Fibroblast of peridontal ligament (primary cell): ENCODE measurements at regions not wholly inside any gene's neighbourhood (a gene's known extent, or its start where the extent isn't known, plus 50 kb on each side); places are given as distances from the start of the nearest gene placed in this dataset.
"Not testable (repeated sequence)": the region's sequence is repeated elsewhere in the genome, so short reads cannot be mapped to it uniquely, and the experiment has no call there.

Source experiments
- DNase-seq: peaks from one replicate; pipeline ENCODE4 v3.0.0-alpha.2; 2010; ENCODE audit errors: extremely low read depth

GRCh38 chr3:64806668-64807605 lies 119.1 kb upstream of the ADAMTS9 start:
- no peak for DNase-seq

- no peak for DNase-seq
These were observed 118.2 kb upstream of the ADAMTS9 start for GRCh38 chr3:64805978-64806377.

GRCh38 chr3:64805248-64805647 lies 117.4 kb upstream of the ADAMTS9 start:
- DNase-seq = no peak

- DNase-seq = no peak
These were observed 115.7 kb upstream of the ADAMTS9 start for GRCh38 chr3:64803469-64803868.

DNA sequence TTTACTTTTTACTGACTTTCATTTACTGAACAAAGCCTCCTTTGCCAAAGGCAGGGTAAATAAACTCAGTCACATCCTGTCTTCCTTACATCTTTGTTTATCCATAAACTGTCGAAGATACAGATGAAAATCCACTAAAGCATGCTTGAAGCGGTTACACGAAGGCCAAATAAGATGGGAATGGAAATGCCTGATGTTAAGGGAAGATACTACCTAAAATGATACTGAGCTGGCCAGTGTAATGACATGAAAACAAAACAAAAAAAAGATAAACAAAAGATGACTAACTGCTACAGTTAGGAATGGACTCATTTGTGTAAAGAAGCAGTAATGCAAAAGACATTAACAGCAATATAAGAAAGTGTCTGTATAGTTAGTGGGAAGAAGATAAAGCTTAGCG lies 114.7 kb upstream of the ADAMTS9 start:
- no peak for DNase-seq

GRCh38 chr3:64801856-64802255 lies 114.1 kb upstream of the ADAMTS9 start:
- DNase-seq = no peak

DNA sequence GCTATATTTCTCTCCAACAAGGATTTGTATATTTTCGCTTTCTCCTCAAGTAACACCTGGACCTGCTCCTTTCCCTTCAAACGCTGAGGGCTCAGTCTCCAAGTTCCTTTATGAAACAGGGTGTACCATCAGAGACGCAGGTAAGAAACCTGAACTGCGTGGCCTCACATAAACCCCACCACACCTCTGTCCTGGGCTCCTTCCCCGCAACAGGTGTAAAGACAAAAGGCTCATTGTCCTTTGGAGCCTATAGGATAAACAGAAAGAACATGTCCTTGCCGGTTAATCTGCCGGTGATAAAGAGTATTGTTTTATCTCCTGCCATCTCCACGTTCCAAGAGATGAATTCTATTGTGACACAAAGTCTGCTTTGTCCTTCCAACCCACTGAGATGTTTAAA lies 111.8 kb upstream of the ADAMTS9 start:
- DNase-seq = no peak

DNA sequence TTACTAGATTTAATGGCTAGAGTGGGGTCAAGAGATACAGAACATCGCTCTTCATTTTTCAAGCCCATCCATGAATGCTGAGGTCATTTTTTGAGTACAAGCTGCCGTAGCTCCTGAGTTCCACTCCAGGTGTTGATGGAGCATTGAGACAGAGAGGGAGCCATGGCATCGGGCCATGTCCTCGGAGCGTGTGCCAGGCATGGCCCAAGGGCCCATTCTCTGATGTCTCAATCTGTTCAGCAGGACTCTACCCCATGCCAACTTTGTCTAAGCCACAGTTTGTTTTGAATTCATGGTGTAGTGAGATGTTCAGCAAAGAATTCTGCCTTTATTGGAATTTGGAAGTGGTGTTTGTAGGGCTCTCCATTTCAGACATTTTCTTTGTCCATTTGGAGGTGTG lies 110.5 kb upstream of the ADAMTS9 start:
- DNase-seq = no peak

DNA sequence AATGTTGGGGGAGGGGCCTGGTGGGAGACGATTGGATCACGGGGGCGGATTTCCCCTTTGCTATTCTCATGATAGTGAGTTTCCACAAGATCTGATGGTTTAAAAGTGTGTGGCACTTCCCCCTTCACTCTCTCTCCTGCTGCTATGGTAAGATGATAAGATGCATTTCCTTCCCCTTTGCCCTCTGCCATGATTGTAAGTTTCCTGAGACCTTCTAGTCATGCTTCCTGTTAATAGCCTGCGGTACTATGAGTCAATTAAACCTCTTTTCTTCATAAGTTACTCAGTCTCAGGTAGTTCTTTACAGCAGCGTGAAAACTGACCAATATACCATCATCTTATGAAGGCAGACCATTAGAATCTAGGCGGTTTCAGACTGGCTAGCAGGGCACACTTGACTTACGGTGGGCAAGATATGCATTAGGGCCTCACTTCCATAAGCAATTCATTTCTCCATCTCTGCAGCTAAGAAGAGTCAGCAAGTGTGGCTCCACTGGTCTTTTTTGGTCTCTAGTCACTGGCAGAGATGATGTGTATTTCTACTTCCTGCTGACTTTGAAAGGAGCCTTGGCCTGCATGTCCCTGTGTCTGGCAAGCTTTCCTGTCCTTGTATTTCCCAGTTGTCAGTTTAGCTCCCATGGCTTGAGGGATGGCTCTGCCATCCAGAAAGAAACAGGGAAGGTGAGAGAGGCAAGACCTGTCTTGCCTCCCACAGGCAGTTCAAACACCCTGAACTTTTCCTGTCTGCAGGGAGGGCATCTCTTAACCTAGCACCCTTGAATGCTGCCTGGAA lies 109.0 kb upstream of the ADAMTS9 start:
- no peak for DNase-seq

GRCh38 chr3:64792445-64792844 lies 104.6 kb upstream of the ADAMTS9 start:
- DNase-seq = no peak

DNA sequence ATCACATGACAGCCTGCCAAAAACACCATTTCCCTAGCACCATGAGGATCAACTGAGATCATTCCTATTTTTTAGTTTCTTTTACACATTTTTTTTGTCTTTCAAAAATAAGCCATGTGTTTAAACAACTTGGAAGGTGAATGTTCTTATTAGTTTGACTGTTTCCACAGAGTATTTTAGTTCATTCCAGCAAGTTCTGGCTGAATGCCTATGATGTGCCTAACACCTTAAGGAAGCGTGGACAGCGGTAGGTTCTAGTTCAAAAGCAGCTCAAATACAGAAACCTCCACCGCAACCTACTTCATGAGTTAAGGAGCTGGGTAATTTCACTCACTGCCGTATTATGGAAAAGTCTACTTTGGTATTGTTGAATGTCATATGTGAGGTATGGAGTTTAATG lies 101.3 kb upstream of the ADAMTS9 start:
- DNase-seq = no peak

DNA sequence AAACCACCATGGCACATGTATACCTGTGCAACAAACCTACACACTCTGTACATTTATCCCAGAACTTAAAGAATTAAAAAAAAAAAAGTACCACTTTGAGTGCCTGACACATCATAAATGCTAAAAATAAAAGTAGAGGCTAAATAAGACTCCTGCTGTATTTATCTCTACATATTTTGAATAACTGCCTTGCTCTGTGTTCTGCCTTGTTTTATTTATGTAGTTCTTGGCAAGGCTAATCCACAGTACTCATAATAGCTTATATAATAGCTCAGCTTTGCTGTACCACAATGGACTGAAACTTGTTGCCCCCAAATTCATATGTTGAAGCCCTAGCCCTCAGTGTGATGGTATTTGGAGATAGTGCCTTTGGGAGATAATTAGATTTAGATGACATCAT lies 95.4 kb upstream of the ADAMTS9 start:
- DNase-seq = no peak

DNA sequence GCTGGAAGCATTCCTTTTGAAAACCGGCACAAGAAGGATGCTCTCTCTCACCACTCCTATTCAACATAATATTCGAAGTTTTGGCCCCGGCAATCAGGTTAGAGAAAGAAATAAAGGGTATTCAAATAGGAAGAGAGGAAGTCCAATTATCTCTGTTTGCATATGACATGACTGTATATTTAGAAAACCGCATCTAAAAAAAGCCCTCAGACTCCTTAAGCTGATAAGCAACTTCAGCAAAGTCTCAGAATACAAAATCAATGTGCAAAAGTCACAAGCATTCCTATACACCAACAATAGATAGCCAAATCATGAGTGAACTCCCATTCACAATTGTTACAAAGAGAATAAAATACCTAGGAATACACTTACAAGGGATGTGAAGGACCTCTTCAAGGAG lies 93.1 kb upstream of the ADAMTS9 start:
- DNase-seq = not testable (repeated sequence)

DNA sequence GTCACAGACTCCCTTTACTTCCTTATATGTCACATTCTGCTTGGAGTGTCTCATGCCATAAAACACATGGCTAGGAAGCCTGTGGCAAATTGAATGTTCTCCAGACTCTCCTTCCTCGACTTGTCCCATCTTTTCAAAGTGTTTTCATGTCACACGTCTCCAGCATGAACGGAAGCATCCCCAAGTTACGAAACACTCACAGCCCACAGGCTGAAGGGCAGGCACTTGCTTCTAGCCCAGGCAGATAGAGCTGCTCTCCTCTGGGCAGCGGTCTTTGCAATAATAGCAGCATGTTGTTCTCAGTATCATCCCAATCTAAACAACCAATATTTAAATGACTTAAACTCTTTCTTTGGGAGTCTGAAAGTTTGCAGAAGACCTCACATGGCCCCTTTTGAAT lies 85.3 kb upstream of the ADAMTS9 start:
- no peak for DNase-seq

GRCh38 chr3:64766440-64766839 lies 78.6 kb upstream of the ADAMTS9 start:
- peak; percentile 19 for DNase-seq

DNA sequence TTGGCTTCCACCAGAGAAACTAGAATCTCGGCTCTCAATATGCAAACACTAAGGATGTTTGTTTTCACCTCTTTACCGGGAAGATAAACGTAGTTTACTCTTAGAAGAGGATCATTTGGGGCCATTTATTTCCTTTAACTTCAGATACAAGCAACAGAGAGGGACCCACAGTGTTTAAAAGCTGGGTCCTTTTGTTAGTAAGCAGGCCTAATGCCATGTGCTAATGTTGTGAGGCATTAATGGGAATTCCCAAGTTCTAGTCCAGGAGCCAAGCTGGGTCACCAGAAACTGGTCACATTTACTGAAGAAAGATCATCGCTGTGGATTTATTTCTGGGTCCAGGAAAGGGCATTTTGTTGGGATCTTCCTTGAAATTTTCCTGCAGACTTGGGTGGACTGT lies 78.1 kb upstream of the ADAMTS9 start:
- DNase-seq = no peak

DNA sequence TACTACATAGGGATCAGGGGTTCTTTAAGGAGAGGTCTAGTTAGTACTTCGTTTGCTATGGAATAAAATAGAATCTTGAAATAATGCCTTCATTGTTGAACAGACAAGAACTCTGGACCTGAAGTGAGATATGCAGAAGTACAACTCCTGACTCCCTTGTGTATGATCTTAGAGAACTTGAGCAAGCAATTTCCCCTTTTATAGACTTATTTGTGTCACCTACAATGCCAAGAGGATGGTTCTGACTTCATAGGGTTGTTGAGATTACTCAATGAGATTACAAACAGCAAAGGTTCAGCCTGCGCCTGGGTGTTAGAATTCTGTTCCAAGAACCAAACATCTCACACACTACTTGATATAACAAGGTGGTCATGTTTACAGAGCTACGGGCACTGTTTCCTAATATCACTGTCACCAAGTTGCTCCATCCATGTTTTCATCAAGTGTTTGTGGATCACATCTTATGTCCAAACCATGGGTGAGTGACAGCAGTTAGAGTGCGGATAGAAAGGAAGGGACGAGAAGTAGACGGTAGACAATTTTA lies 76.7 kb upstream of the ADAMTS9 start:
- DNase-seq = no peak

DNA sequence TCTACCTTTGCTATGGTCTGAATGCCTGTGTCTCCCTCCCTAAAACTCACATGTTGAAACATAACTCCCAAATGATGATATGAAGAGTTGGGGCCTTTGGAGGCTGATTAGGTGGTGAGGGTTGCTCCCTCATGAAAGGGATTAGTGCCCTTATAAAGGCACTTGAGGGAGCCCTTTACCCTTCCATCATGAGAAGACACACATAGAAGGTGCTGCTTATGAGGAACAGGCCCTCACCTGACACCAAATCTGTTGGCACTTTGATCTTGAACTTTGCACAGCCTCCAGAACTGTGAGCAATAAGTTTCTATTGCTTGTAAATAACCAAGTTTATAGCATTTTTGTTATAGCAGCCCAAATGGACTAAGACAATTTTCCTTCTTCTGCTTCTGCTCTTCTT lies 76.2 kb upstream of the ADAMTS9 start:
- DNase-seq = no peak

DNA sequence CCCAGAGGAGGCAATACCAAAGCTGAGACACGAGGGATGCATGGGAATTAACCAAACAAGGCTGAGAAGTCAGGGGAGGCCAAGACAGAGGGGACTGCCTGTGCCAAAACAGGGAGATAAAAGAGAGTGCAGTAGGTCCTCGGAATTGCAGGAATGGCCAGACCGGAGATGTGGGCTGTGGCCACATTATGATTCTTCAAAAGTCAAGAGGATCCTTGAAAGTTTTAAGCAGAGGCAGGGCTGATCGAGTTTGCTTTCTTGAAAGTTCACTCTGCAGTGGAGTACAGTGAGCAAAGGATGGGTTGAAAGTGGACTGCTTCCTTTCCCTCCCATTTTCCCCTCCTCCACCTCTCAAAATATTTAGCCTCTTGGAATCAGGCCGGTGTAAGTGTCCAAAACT lies 73.9 kb upstream of the ADAMTS9 start:
- DNase-seq = no peak

- DNase-seq = no peak
These were observed 72.5 kb upstream of the ADAMTS9 start for GRCh38 chr3:64760258-64760657.

- DNase-seq = no peak
These were observed 72.0 kb upstream of the ADAMTS9 start for GRCh38 chr3:64759811-64760210.

DNA sequence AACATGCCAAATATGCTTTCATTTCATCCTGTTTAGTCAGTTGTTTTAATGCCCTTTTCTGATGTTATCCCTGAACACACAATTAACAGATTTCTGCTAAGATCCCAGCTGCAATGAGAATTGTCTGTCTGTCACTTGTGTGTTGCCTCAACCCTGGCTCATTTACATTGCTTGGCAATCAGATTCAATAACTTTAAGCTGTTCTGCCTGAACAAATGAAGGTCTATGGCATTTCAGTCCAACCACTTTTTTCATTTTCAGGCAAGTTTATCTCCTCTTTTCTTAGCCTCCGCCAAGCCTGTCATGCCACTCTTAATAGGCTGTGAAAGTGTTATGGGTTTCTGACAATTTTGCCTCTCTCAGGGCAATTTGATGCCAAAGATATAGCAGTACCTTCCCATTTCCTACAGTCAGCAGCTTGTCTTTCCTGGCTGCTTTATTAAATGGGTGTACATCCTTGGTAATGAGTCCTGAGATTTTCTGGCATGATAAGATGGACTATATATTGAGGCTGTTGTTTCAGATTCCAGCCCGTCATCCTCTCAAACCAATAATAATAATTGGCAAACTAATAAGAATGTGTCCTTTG lies 68.7 kb upstream of the ADAMTS9 start:
- no peak for DNase-seq
